K562 (cell line): ENCODE measurements at regions not wholly inside any gene's neighbourhood (a gene's known extent, or its start where the extent isn't known, plus 50 kb on each side); places are given as distances from the start of the nearest gene placed in this dataset.
A peak's percentile ranks its signal among the peaks of the same experiment; 100 is the strongest.

Experiments
- CTCFL ChIP-seq: IDR thresholded peaks from 2 replicates; pipeline ENCODE4 v1.6.1; 2011; ENCODE audit warnings: borderline replicate concordance, low read depth, mild to moderate bottlenecking, moderate library complexity, low read length; ENCODE audit not compliant: insufficient read depth, poor library complexity, severe bottlenecking
- KLF16 ChIP-seq: IDR thresholded peaks from 2 replicates; pipeline ENCODE4 v1.6.1; 2016; ENCODE audit warnings: antibody characterized with exemption
- NFE2 ChIP-seq: IDR thresholded peaks from 2 replicates; pipeline ENCODE4 v1.6.1; 2014; ENCODE audit warnings: antibody characterized with exemption, low read depth
- PPARD ChIP-seq: fragments of 250-450 bp; sonication (Bioruptor Pico); IDR thresholded peaks from 2 replicates; pipeline ENCODE4 v1.8.0; 2022; ENCODE audit warnings: inconsistent platforms, mild to moderate bottlenecking, moderate library complexity
- RB1 ChIP-seq: fragments of 450-650 bp; IDR thresholded peaks from 2 replicates; pipeline ENCODE4 v1.6.1; 2017; ENCODE audit warnings: low read depth, mild to moderate bottlenecking
- RCOR1 ChIP-seq, 2 experiments: IDR thresholded peaks; 2 replicates each; pipeline ENCODE4 v1.6.1; 2012; ENCODE audit warnings: low read depth in 2 of 2, low read length in 2 of 2, borderline replicate concordance in 1 of 2, improper control_type of control experiment in 1 of 2
- REST ChIP-seq, 2 experiments: fragments of 450-650 bp; formaldehyde crosslinking in 1 of 2; IDR thresholded peaks; 2 replicates each; pipeline versions ENCODE4 v1.4.0 to v1.6.1; 2014 to 2020; ENCODE audit warnings: mild to moderate bottlenecking in 2 of 2, borderline replicate concordance in 1 of 2, low read depth in 1 of 2
- U2AF1 ChIP-seq: fragments of 200-400 bp; formaldehyde crosslinking; optimal IDR thresholded peaks from 2 replicates; pipeline ENCODE3; 2017; ENCODE audit warnings: mild to moderate bottlenecking, low read depth, low read length, moderate library complexity

GRCh38 chr2:121076885-121077549, 208.0 kb downstream of the TFCP2L1 start (continued):
- peak; percentile 9; the same call in 1 of the 2 replicates for TF ChIP-seq REST (IDR thresholded peaks at IDR 0.05; ENCODE audit: borderline replicate concordance)
- TF ChIP-seq REST (CRISPR knock-in tag; IDR thresholded peaks at IDR 0.05; ENCODE audit: low read depth) = no peak
- no peak for TF ChIP-seq U2AF1
- TF ChIP-seq NFE2 = no peak
- TF ChIP-seq RCOR1 (IDR thresholded peaks at IDR 0.05; ENCODE audit: borderline replicate concordance in 1 of 2, low read depth in 2 of 2, low read length in 2 of 2) = peak in 1 of 2 experiments; percentile 74; a peak in 2 of 4 replicates
- TF ChIP-seq RB1 = peak; percentile 79
- no peak for TF ChIP-seq PPARD (CRISPR knock-in tag)
- TF ChIP-seq KLF16 = peak; percentile 59; the same call in 1 of the 2 replicates
- TF ChIP-seq CTCFL = peak; percentile 75
